Skeletal muscle satellite cell (primary cell): ENCODE measurements at regions not wholly inside any gene's neighbourhood (a gene's known extent, or its start where the extent isn't known, plus 50 kb on each side); places are given as distances from the start of the nearest gene placed in this dataset.

Experiments
- H3K27me3 ChIP-seq: 2 replicates; pipeline ENCODE4 v1.7.0; 2013; ENCODE audit warnings: low read length; ENCODE audit not compliant: control insufficient read depth, insufficient read depth
- H3K36me3 ChIP-seq: 2 replicates; pipeline ENCODE4 v1.7.0; 2013; ENCODE audit warnings: mild to moderate bottlenecking, control low read depth, low read length; ENCODE audit not compliant: insufficient read depth
- H3K4me1 ChIP-seq: 2 replicates; pipeline ENCODE4 v1.7.0; 2013; ENCODE audit warnings: low read length; ENCODE audit not compliant: control insufficient read depth, insufficient read depth
- H3K4me2 ChIP-seq: 2 replicates; pipeline ENCODE4 v1.7.0; 2013; ENCODE audit warnings: mild to moderate bottlenecking, low read length
- H3K4me3 ChIP-seq: 2 replicates; pipeline ENCODE4 v1.7.0; 2013; ENCODE audit warnings: low read length
- H3K9ac ChIP-seq: 2 replicates; pipeline ENCODE4 v1.7.0; 2013; ENCODE audit warnings: mild to moderate bottlenecking, low read depth, low read length, moderate library complexity
- H3K9me3 ChIP-seq: replicated peaks from 2 replicates; pipeline ENCODE4 v1.7.0; 2013; ENCODE audit warnings: mild to moderate bottlenecking, control low read depth, low read length

GRCh38 chr6:92364948-92365541, 1054.3 kb downstream of the EPHA7 start:
- Histone ChIP-seq H3K4me2 (no peak overlapping the region), H3K36me3 (no peaks in the 10 kb centered on the region)

GRCh38 chr6:92363111-92363510, 1056.2 kb downstream of the EPHA7 start:
- Histone ChIP-seq H3K27me3 (no peaks in the 10 kb centered on the region), H3K4me3 (no peak overlapping the region), H3K36me3 (no peaks in the 10 kb centered on the region), H3K9me3 (no peaks in the 10 kb centered on the region), H3K9ac (no peak overlapping the region), H3K4me2 (no peak overlapping the region), H3K4me1 (no peaks in the 10 kb centered on the region)

More at GRCh38 chr6:92364948-92365541, 1054.3 kb downstream of the EPHA7 start:
- no peaks in the 10 kb centered on the region for H3K27me3 ChIP-seq
- H3K4me1 ChIP-seq: no peaks in the 10 kb centered on the region
- no peak overlapping the region for H3K9ac ChIP-seq
- H3K4me3 ChIP-seq: no peak overlapping the region
- no peaks in the 10 kb centered on the region for H3K9me3 ChIP-seq

GRCh38 chr6:92362404-92362803, 1057.0 kb downstream of the EPHA7 start:
- Histone ChIP-seq H3K4me1 (no peaks in the 10 kb centered on the region), H3K4me3 (no peak overlapping the region), H3K36me3 (no peaks in the 10 kb centered on the region), H3K9me3 (no peaks in the 10 kb centered on the region), H3K27me3 (no peaks in the 10 kb centered on the region), H3K9ac (no peak overlapping the region), H3K4me2 (no peak overlapping the region)

GRCh38 chr6:92361990-92362389, 1057.4 kb downstream of the EPHA7 start:
- no peak overlapping the region for H3K9ac ChIP-seq
- H3K4me2 ChIP-seq: no peak overlapping the region
- H3K27me3 ChIP-seq: no peaks in the 10 kb centered on the region
- H3K9me3 ChIP-seq: no peaks in the 10 kb centered on the region
- H3K36me3 ChIP-seq: no peaks in the 10 kb centered on the region
- no peaks in the 10 kb centered on the region for H3K4me1 ChIP-seq
- no peak overlapping the region for H3K4me3 ChIP-seq

- H3K27me3 ChIP-seq: no peaks in the 10 kb centered on the region
- H3K4me3 ChIP-seq: no peak overlapping the region
- no peak overlapping the region for H3K9ac ChIP-seq
- no peak overlapping the region for H3K4me2 ChIP-seq
- H3K36me3 ChIP-seq: no peaks in the 10 kb centered on the region
- no peaks in the 10 kb centered on the region for H3K4me1 ChIP-seq
- H3K9me3 ChIP-seq: no peaks in the 10 kb centered on the region
Observed at GRCh38 chr6:92354270-92354829, 1065.0 kb downstream of the EPHA7 start.

- no peak overlapping the region for H3K4me2 ChIP-seq
- no peaks in the 10 kb centered on the region for H3K36me3 ChIP-seq
- no peak overlapping the region for H3K9ac ChIP-seq
- H3K27me3 ChIP-seq: no peaks in the 10 kb centered on the region
- H3K4me1 ChIP-seq: no peaks in the 10 kb centered on the region
- H3K9me3 ChIP-seq: no peaks in the 10 kb centered on the region
- H3K4me3 ChIP-seq: no peak overlapping the region
Observed at GRCh38 chr6:92352130-92352529, 1067.2 kb downstream of the EPHA7 start.

- Histone ChIP-seq H3K4me1 (peaks cover 21% of the 10 kb centered on the region), H3K27me3 (no peaks in the 10 kb centered on the region), H3K4me3 (no peak overlapping the region), H3K36me3 (no peaks in the 10 kb centered on the region), H3K4me2 (peak overlapping the region; percentile 55), H3K9me3 (no peaks in the 10 kb centered on the region), H3K9ac (no peak overlapping the region)
Observed at GRCh38 chr6:92341201-92341600, 1078.2 kb downstream of the EPHA7 start.

GRCh38 chr6:92339936-92340640, 1079.3 kb downstream of the EPHA7 start:
- no peaks in the 10 kb centered on the region for H3K27me3 ChIP-seq
- H3K4me1 ChIP-seq: peaks cover 21% of the 10 kb centered on the region
- H3K36me3 ChIP-seq: no peaks in the 10 kb centered on the region
- H3K4me2 ChIP-seq: no peak overlapping the region
- no peaks in the 10 kb centered on the region for H3K9me3 ChIP-seq
- no peak overlapping the region for H3K9ac ChIP-seq
- no peak overlapping the region for H3K4me3 ChIP-seq

- no peaks in the 10 kb centered on the region for H3K27me3 ChIP-seq
- no peaks in the 10 kb centered on the region for H3K36me3 ChIP-seq
- H3K9me3 ChIP-seq: no peaks in the 10 kb centered on the region
- no peak overlapping the region for H3K9ac ChIP-seq
- no peak overlapping the region for H3K4me3 ChIP-seq
- peaks cover 20% of the 10 kb centered on the region for H3K4me1 ChIP-seq
- no peak overlapping the region for H3K4me2 ChIP-seq
Observed at GRCh38 chr6:92337571-92337970, 1081.8 kb downstream of the EPHA7 start.

- no peak overlapping the region for H3K9ac ChIP-seq
- no peaks in the 10 kb centered on the region for H3K4me1 ChIP-seq
- H3K36me3 ChIP-seq: no peaks in the 10 kb centered on the region
- no peaks in the 10 kb centered on the region for H3K27me3 ChIP-seq
- H3K9me3 ChIP-seq: no peaks in the 10 kb centered on the region
- H3K4me2 ChIP-seq: no peak overlapping the region
- no peak overlapping the region for H3K4me3 ChIP-seq
Observed at GRCh38 chr6:92329208-92329847, 1090.0 kb downstream of the EPHA7 start.

- Histone ChIP-seq H3K27me3 (no peaks in the 10 kb centered on the region), H3K4me1 (no peaks in the 10 kb centered on the region), H3K9ac (no peak overlapping the region), H3K9me3 (no peaks in the 10 kb centered on the region), H3K4me2 (no peak overlapping the region), H3K4me3 (no peak overlapping the region), H3K36me3 (no peaks in the 10 kb centered on the region)
Observed at GRCh38 chr6:92315312-92315711, 1104.0 kb downstream of the EPHA7 start.
